HG02678 (cell line): ENCODE measurements at regions not wholly inside any gene's neighbourhood (a gene's known extent, or its start where the extent isn't known, plus 50 kb on each side); places are given as distances from the start of the nearest gene placed in this dataset.

Experiments
- ATAC-seq: cut with Tn5 transposase; IDR thresholded peaks from one replicate; pipeline ENCODE4 v1.9.1; 2021; ENCODE audit warnings: mild to moderate bottlenecking, moderate library complexity; ENCODE audit not compliant: unreplicated experiment

DNA sequence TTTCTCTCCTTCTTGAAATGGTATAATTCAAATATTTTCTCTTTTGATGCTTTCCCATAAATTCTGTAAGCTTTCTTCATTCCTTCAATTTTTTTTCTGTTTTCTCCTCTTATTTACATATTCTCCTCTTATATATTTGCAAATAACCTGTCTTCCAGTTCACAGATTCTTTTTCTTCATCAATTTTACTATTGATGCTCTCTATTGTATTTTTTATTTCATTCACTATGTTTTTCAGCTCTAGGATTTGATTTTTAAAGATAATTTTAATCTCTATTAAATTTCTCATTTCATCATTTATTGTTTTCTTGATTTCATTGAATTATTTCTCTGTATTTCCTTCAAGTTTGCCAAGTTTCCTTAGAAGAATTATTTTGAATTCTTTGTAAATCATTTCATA is 54.0 kb upstream of the PRPS1L1 start:
- no peak for ATAC-seq

DNA sequence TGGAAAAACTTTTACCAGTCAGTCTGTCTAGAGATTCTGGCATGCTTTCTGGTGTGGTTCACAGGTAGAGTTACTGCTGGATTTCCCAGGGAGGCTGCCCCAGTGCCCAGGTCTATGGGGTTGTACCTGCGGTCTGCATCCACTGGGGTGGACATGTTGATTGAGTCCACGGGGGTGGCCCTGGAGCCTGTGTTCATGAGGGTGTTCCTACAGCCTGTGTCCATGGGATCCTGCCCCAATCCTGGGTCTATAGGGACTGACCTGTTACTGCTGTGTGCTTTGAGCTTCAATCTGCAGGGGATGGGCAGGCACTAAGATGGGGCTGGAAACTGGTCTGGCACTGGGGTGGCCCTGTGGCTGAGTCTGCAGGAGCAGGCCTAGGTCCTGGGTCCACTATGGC is 54.5 kb upstream of the PRPS1L1 start:
- ATAC-seq = no peak

GRCh38 chr7:18086165-18087025 is 58.7 kb upstream of the PRPS1L1 start:
- no peak for ATAC-seq

- no peak for ATAC-seq
These were observed 59.5 kb upstream of the PRPS1L1 start for GRCh38 chr7:18087026-18087686.

DNA sequence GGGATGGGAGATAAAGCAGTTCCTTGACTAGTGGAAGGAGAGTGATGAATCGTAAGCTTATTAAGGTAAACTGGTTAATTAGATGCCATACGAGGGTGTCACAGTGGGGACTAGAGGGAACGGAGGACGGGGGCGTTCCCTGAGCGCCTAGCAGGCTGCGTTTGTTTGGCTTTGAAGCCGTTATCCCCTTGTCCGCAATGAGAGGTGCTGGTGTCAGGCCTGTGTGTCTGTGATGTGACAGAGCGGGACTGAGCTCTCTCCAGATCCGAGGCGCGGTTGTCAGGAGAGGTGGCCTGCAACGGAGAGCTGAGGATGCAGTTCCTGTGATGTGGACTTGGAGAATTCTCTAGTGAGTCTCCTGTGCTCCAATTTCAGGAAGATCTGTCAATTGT is 60.0 kb upstream of the PRPS1L1 start:
- no peak for ATAC-seq

GRCh38 chr7:18096087-18096486 is 68.4 kb upstream of the PRPS1L1 start:
- ATAC-seq = no peak

GRCh38 chr7:18102576-18102975 is 74.9 kb upstream of the PRPS1L1 start:
- no peak for ATAC-seq

- no peak for ATAC-seq
These were observed 76.0 kb upstream of the PRPS1L1 start for GRCh38 chr7:18103436-18104218.

- no peak for ATAC-seq
These were observed 82.1 kb upstream of the PRPS1L1 start for GRCh38 chr7:18109762-18110161.

DNA sequence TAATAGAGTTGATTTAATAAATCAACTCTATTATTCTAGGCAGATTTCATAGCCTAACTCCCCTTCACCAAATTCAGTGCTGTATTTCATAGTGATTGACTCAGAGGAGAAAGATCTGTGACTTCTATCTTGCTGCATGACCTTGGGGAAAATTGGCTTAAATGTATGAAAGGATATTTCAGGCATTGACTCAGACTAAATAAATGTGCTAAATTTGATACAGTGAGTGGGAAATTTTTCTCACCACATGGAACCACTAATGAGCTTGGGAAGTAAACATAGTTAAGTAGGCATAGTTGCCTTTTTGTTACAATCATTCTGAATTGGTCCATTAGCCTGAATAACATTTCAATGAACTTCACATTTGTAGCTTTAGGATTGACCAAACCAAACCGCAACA is 89.0 kb upstream of the PRPS1L1 start:
- no peak for ATAC-seq

DNA sequence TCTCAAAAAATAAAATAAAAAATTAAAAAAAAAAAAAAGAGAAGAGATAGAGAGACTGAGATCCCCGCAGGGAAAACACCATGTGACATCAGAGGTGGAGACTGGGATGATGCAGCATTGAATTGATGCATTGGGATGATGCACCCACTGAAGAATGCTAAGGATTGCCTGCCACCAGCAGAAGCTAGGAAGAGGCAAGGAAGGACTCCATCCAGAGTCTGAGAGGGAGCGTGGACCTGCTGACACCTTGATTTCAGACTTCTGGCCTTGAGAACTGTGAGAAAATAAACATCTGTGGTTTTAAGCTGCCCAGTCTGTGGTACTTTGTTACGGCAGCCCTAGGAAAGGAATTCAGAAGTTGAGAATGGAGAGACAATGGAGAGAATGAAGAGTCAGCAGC is 89.8 kb upstream of the PRPS1L1 start:
- ATAC-seq = no peak

- no peak for ATAC-seq
These were observed 92.3 kb upstream of the PRPS1L1 start for GRCh38 chr7:18119985-18120384.

- ATAC-seq = no peak
These were observed 96.0 kb upstream of the PRPS1L1 start for GRCh38 chr7:18123508-18124239.

DNA sequence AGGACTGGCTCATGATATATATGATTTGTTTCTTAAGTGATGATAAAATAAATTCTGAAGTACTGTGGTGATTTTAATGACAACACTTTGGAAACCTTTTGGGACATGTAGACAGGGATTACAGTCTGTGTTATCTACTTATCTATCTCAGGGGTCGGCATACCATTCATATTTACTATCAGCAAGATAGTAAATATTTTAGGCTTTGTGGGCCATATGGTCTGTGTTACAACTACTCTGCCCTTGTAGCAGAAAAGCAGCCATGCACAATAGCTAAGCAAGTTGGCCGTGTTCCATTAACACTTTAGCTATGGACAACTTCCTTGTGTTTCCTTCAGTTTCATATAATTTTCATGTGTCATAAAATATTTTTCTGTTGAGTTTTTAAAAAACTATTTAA is 97.8 kb upstream of the PRPS1L1 start:
- ATAC-seq = no peak

- no peak for ATAC-seq
These were observed 98.6 kb upstream of the PRPS1L1 start for GRCh38 chr7:18126281-18126680.

GRCh38 chr7:18128846-18129245 is 101.2 kb upstream of the PRPS1L1 start:
- ATAC-seq = no peak

DNA sequence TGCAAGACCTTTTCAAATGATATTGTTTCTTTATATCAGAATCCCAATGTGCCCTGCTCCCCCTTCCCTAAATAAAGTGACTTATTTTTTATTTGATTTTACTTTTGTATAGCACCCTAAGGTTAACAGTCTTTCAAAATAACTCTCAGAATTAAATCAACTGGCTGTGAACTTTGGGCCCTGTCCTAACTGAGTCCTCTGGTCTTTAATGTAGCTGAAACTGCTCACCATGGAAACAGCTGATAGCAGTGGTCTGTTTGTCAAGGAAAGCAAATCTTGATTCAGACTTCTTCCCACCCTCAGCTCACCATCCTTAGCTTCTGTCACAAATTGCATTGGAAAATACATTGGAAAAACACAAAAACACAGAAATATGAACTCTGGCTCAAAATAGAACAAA is 105.2 kb upstream of the PRPS1L1 start:
- no peak for ATAC-seq

GRCh38 chr7:18133921-18134320 is 106.3 kb upstream of the PRPS1L1 start:
- no peak for ATAC-seq

GRCh38 chr7:18140943-18141342 is 113.3 kb upstream of the PRPS1L1 start:
- ATAC-seq = no peak

GRCh38 chr7:18144166-18144565 is 116.5 kb upstream of the PRPS1L1 start:
- ATAC-seq = no peak

- no peak for ATAC-seq
These were observed 117.5 kb upstream of the PRPS1L1 start for GRCh38 chr7:18145160-18145559.
